Left lung (tissue), 4 donors: ENCODE measurements at regions not wholly inside any gene's neighbourhood (a gene's known extent, or its start where the extent isn't known, plus 50 kb on each side); places are given as distances from the start of the nearest gene placed in this dataset.

Source experiments
- ATAC-seq: fragments of 200-7000 bp; cut with Tn5 transposase; one replicate; pipeline ENCODE4 v1.9.1; 2020; ENCODE audit warnings: moderate library complexity
- DNase-seq, 4 donors: peaks; one replicate each; pipeline ENCODE4 v3.0.0-alpha.2; 2013 to 2020
- H3K27ac ChIP-seq, 2 donors: fragments of 200-600 bp; sonication (generic) in 1 of 2; one replicate each; pipeline versions ENCODE4 v1.5.0 to v1.8.0; 2020 to 2021
- H3K27me3 ChIP-seq, 2 donors: fragments of 200-600 bp; sonication (generic) in 1 of 2; one replicate each; pipeline versions ENCODE4 v1.5.0 to v1.8.0; 2020 to 2021
- H3K36me3 ChIP-seq, 2 donors: fragments of 200-600 bp; sonication (generic) in 1 of 2; one replicate each; pipeline versions ENCODE4 v1.5.0 to v1.8.0; 2020 to 2021
- H3K4me1 ChIP-seq, 2 donors: fragments of 200-600 bp; one replicate each; pipeline ENCODE4 v1.8.0; 2021
- H3K4me3 ChIP-seq, 2 donors: fragments of 200-600 bp; sonication (generic) in 1 of 2; one replicate each; pipeline versions ENCODE4 v1.5.0 to v1.8.0; 2020 to 2021; ENCODE audit warnings: mild to moderate bottlenecking in 1 of 2
- H3K9me3 ChIP-seq, 2 donors: fragments of 200-600 bp; sonication (generic) in 1 of 2; one replicate each; pipeline versions ENCODE4 v1.5.0 to v1.8.0; 2020 to 2021
- intact Hi-C, 2 donors: fragments of 100-400 bp; cut with DNase I; formaldehyde crosslinking; loops; one replicate each; pipeline versions ENCODE4 v1.11.2 to v1.14.2; 2022
- TF ChIP-seq, protein P1 (sequence below), 2 donors: fragments of 200-600 bp; sonication (generic) in 1 of 2; IDR thresholded peaks; one replicate each; pipeline versions ENCODE4 v1.5.0 to v1.8.0; 2021; ENCODE audit warnings: antibody characterized with exemption in 2 of 2
- donor health status: DM: no; HTN: yes; CAD: no.
- donor health status: DM: no; HTN: no; CAD: no.

DNA sequence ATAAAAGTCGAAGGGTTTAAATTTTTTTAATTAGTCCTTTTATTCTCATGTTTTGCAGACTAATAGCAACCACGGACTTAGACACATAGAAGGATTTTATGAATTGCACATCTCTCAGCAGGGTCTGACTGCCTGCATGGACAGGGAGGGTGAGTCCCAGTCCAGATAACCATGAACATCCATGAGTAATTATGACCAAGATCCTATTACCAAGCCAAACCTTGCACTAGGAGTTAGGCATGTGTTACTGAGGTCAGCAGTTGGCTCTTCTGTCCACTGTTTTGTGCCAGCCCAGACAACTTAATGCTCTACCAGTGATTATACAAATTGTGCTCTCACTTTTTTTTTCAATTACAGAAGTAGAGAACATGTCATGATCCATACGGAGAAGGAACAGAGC lies 211.2 kb downstream of the MAFB start:
- Histone ChIP-seq H3K36me3 (no peaks in the 10 kb centered on the region), H3K4me1 (no peaks in the 10 kb centered on the region), H3K27ac (no peak overlapping the region), H3K9me3 (no peaks in the 10 kb centered on the region), H3K27me3 (no peaks in the 10 kb centered on the region), H3K4me3 (no peak overlapping the region)
- ATAC-seq (no peak), DNase-seq (no peak)
- intact Hi-C loops = no loop called here
- TF ChIP-seq, protein P1, sequence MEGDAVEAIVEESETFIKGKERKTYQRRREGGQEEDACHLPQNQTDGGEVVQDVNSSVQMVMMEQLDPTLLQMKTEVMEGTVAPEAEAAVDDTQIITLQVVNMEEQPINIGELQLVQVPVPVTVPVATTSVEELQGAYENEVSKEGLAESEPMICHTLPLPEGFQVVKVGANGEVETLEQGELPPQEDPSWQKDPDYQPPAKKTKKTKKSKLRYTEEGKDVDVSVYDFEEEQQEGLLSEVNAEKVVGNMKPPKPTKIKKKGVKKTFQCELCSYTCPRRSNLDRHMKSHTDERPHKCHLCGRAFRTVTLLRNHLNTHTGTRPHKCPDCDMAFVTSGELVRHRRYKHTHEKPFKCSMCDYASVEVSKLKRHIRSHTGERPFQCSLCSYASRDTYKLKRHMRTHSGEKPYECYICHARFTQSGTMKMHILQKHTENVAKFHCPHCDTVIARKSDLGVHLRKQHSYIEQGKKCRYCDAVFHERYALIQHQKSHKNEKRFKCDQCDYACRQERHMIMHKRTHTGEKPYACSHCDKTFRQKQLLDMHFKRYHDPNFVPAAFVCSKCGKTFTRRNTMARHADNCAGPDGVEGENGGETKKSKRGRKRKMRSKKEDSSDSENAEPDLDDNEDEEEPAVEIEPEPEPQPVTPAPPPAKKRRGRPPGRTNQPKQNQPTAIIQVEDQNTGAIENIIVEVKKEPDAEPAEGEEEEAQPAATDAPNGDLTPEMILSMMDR (IDR thresholded peaks at IDR 0.05) = no peak

DNA sequence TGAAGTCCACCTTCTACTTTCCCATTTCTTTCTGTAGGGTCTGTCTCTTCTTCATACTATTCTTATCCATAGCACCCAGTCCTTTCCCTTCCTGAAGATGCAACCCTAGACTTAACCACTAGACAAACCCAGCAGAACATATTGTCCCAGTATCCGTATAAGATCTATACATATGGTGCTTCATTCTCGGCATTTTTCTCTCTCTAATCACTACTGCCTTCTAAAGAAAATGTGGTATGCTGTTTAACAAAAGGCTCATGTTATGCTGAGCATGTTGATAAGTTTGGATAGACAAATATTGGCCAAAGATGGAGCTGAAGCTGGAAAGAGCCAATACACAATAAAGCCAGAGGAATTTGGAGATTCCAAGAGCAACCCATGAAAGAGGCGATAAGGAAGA lies 212.6 kb downstream of the MAFB start:
- H3K27ac ChIP-seq = no peak overlapping the region
- DNase-seq (no peak), ATAC-seq (no peak)
- TF ChIP-seq, protein P1 (IDR thresholded peaks at IDR 0.05) = no peak
- intact Hi-C loops = no loop called here
- no peaks in the 10 kb centered on the region for H3K9me3 ChIP-seq
- H3K27me3 ChIP-seq = no peaks in the 10 kb centered on the region
- no peaks in the 10 kb centered on the region for H3K36me3 ChIP-seq
- no peak overlapping the region for H3K4me3 ChIP-seq
- H3K4me1 ChIP-seq = no peaks in the 10 kb centered on the region

DNA sequence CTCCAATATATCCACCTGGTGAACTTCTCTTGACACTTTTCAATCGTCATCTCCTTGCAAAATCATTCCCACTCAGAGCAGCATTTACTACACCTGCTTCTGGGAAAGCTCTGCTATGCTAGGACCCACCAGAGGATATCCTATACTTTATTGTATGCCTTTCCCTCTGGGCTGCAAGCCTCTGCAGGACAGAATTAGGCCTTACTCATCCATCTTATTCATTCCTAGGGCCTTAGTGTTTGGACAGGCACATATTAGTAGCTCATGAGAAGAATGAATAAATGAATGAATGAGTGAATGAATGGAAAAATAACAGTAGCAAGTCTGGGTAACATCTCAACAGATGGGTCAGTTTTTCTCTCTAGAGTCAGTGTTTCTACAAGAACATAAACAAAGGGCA lies 216.1 kb downstream of the MAFB start:
- intact Hi-C loops = no loop called here
- no peaks in the 10 kb centered on the region for H3K9me3 ChIP-seq
- H3K4me3 ChIP-seq = no peak overlapping the region
- TF ChIP-seq, protein P1 (IDR thresholded peaks at IDR 0.05) = no peak
- H3K27ac ChIP-seq = no peak overlapping the region
- H3K27me3 ChIP-seq = no peaks in the 10 kb centered on the region
- H3K36me3 ChIP-seq = no peaks in the 10 kb centered on the region
- ATAC-seq = no peak
- H3K4me1 ChIP-seq = peaks cover 0 to 13% of the 10 kb centered on the region in 2 donors
- DNase-seq = no peak

DNA sequence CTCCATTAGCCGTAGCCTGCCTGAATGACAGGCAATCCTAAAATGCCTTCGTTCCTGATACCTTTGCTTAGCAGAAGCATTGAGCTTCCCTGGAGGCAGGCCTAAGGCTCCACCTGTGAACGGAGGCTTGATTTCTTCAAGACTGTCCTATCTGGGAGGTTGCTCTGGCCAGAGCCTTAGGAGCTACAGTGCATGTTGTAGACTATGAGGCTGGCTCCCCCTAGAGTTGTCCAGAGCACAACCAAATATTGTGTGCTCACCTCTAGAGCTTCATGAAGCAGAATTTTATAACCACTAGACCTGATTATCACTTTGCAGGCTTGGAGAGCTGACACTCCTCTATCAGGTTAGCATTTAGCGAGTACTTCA lies 217.8 kb downstream of the MAFB start:
- ATAC-seq (peak; percentile 51), DNase-seq (no peak)
- Histone ChIP-seq H3K4me3 (no peak overlapping the region), H3K27me3 (no peaks in the 10 kb centered on the region), H3K36me3 (no peaks in the 10 kb centered on the region), H3K27ac (peak overlapping the region in 1 of 2 donors; percentile 66), H3K9me3 (no peaks in the 10 kb centered on the region), H3K4me1 (peaks cover 0 to 13% of the 10 kb centered on the region in 2 donors)
- intact Hi-C loops = no loop called here
- TF ChIP-seq, protein P1 (IDR thresholded peaks at IDR 0.05) = no peak

DNA sequence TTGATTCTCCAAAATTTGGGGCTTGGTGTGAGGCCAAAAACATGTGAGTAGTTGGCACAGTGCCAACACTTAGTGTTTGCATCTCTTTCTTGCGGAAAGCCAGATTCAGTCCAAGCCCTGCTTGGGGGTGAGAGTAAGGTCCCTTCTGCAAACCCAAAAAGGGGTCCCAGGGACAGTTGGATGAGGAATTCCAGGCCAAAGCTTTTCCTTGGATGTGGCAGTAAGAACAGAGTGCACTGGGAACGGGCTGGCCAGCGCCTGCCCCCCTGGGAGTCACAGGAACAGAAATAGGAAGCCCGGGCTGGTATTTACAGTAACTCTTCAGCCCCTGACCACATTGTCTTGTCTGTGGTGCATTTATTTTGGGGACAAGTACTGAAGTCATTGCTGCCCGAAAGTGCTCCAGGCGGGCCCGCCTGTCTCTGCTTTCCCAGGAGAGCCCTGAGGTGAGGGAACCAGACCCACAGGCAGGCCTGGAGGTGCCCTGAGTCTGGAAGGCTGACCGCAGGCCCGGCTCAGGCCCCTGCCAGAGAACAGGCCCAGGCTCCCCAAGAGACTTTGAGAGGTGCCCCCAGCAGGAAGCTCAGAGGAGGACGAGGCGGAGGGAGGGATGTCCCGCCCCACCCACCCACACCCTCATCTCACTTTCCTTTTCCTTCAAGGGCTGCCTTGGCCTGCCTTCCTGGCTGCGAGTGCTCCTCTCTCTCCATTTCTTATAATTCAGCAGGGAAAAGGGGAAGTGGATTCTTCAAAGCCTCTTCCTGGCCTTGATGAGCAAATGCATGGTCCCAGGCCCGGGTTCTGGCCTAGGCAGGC lies 218.4 kb downstream of the MAFB start:
- ATAC-seq (peak; percentile 21), DNase-seq (peak in 3 of 4 donors; percentile 11 to 75 (median 38))
- intact Hi-C loops = no loop called here
- peak overlapping the region in 1 of 2 donors; percentile 66 for H3K27ac ChIP-seq
- H3K4me3 ChIP-seq = no peak overlapping the region
- TF ChIP-seq, protein P1 (IDR thresholded peaks at IDR 0.05) = no peak
- H3K27me3 ChIP-seq = no peaks in the 10 kb centered on the region
- H3K4me1 ChIP-seq = peaks cover 0 to 13% of the 10 kb centered on the region in 2 donors
- H3K9me3 ChIP-seq = no peaks in the 10 kb centered on the region
- H3K36me3 ChIP-seq = no peaks in the 10 kb centered on the region
